Fibroblast of lung (primary cell): ENCODE measurements at regions not wholly inside any gene's neighbourhood (a gene's known extent, or its start where the extent isn't known, plus 50 kb on each side); places are given as distances from the start of the nearest gene placed in this dataset.

Source experiments
- DNase-seq, 2 donors: peaks; one replicate each; pipeline versions ENCODE4 v3.0.0 to v3.0.0-alpha.2; 2010; ENCODE audit warnings: low read depth in 2 of 2
- H2AFZ ChIP-seq: 2 replicates; pipeline ENCODE4 v1.5.1; 2012; ENCODE audit warnings: low read length, control low read depth, inconsistent platforms
- H3K27ac ChIP-seq: 2 replicates; pipeline ENCODE4 v1.5.1; 2011; ENCODE audit warnings: low read length, control low read depth; ENCODE audit not compliant: insufficient read depth
- H3K27me3 ChIP-seq: 2 replicates; pipeline ENCODE4 v1.5.1; 2011; ENCODE audit warnings: mild to moderate bottlenecking, low read length; ENCODE audit not compliant: control insufficient read depth, insufficient read depth
- H3K36me3 ChIP-seq: 2 replicates; pipeline ENCODE4 v1.5.1; 2011; ENCODE audit warnings: low read length; ENCODE audit not compliant: control insufficient read depth, insufficient read depth
- H3K4me1 ChIP-seq: 2 replicates; pipeline ENCODE4 v1.5.1; 2011; ENCODE audit warnings: low read length; ENCODE audit not compliant: control insufficient read depth, insufficient read depth; ENCODE audit errors: extremely low read depth
- H3K4me2 ChIP-seq: 2 replicates; pipeline ENCODE4 v1.5.1; 2011; ENCODE audit warnings: low read length, control low read depth; ENCODE audit not compliant: insufficient read depth; ENCODE audit errors: extremely low read depth
- H3K4me3 ChIP-seq, 4 experiments: fragments of 200-600 bp in 1 of 4; sonication (generic) in 1 of 4; replicated peaks in 1 of 4; 2 replicates each; pipeline ENCODE4 v1.5.1; 2011 to 2016; ENCODE audit warnings: low read length in 4 of 4, low read depth in 3 of 4, mild to moderate bottlenecking in 3 of 4, control low read depth in 2 of 4, inconsistent platforms in 1 of 4, mixed read lengths in 1 of 4; ENCODE audit not compliant: insufficient read depth in 1 of 4; ENCODE audit errors: control extremely low read depth in 1 of 4
- H3K79me2 ChIP-seq: 2 replicates; pipeline ENCODE4 v1.5.1; 2012; ENCODE audit warnings: mild to moderate bottlenecking, low read length, inconsistent platforms; ENCODE audit not compliant: control insufficient read depth, insufficient read depth
- H3K9ac ChIP-seq: 2 replicates; pipeline ENCODE4 v1.5.1; 2011; ENCODE audit warnings: mild to moderate bottlenecking, low read length, control low read depth; ENCODE audit not compliant: insufficient read depth
- H3K9me3 ChIP-seq: 2 replicates; pipeline ENCODE4 v1.5.1; 2012; ENCODE audit warnings: low read depth, low read length; ENCODE audit not compliant: control insufficient read depth, insufficient read depth
- H4K20me1 ChIP-seq: 2 replicates; pipeline ENCODE4 v1.5.1; 2011; ENCODE audit warnings: low read length; ENCODE audit not compliant: control insufficient read depth, insufficient read depth; ENCODE audit errors: extremely low read depth
- EZH2 ChIP-seq: IDR thresholded peaks from 2 replicates; pipeline ENCODE4 v1.5.1; 2012; ENCODE audit warnings: low read length, control low read depth, mild to moderate bottlenecking; ENCODE audit errors: missing control alignments
- TF ChIP-seq, protein P1 (sequence below), 2 donors: IDR thresholded peaks in 1 of 2; conservative IDR thresholded peaks in 1 of 2; 1 replicate in 1 of 2; 2 replicates in 1 of 2; pipeline ENCODE4 v1.5.1; 2011 to 2012; ENCODE audit warnings: low read length in 2 of 2, control low read depth in 1 of 2, inconsistent platforms in 1 of 2, low read depth in 1 of 2, mild to moderate bottlenecking in 1 of 2

DNA sequence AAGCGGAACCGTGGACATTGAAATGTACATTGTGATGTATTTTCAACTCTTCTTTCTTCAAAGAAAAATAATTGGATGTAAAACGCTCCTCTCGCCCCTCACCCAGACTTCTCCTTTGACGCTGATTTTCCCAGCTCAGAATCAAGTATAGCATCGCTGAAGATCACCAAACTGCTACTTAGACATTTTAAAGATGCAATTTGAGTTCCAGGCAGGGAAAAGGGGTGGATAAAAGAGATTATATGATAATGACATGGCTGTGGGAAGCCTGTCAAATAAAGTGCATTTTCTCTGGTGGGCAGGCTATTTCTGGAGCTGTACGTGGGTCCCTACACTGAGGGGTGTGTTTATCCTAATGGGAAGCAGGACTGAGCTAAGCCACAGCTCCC is 240.4 kb downstream of the CDC5L start:
- peaks cover 4% of the 10 kb centered on the region for H3K27me3 ChIP-seq
- no peaks in the 10 kb centered on the region for H3K79me2 ChIP-seq
- no peaks in the 10 kb centered on the region for H4K20me1 ChIP-seq
- no peak overlapping the region for H3K27ac ChIP-seq
- H3K4me1 ChIP-seq: no peaks in the 10 kb centered on the region
- H3K4me3 ChIP-seq: no peak overlapping the region
- no peaks in the 10 kb centered on the region for H3K9me3 ChIP-seq
- no peaks in the 10 kb centered on the region for H3K36me3 ChIP-seq
- H3K9ac ChIP-seq: no peak overlapping the region
- DNase-seq: no peak
- H3K4me2 ChIP-seq: no peak overlapping the region
- H2AFZ ChIP-seq: no peak overlapping the region
- no peak for TF ChIP-seq EZH2
- TF ChIP-seq, protein P1, sequence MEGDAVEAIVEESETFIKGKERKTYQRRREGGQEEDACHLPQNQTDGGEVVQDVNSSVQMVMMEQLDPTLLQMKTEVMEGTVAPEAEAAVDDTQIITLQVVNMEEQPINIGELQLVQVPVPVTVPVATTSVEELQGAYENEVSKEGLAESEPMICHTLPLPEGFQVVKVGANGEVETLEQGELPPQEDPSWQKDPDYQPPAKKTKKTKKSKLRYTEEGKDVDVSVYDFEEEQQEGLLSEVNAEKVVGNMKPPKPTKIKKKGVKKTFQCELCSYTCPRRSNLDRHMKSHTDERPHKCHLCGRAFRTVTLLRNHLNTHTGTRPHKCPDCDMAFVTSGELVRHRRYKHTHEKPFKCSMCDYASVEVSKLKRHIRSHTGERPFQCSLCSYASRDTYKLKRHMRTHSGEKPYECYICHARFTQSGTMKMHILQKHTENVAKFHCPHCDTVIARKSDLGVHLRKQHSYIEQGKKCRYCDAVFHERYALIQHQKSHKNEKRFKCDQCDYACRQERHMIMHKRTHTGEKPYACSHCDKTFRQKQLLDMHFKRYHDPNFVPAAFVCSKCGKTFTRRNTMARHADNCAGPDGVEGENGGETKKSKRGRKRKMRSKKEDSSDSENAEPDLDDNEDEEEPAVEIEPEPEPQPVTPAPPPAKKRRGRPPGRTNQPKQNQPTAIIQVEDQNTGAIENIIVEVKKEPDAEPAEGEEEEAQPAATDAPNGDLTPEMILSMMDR (conservative IDR thresholded peaks at IDR 0.05 in 1 of 2, IDR thresholded peaks at IDR 0.05 in 1 of 2; ENCODE audit: low read depth in 1 of 2, low read length in 2 of 2): no peak

DNA sequence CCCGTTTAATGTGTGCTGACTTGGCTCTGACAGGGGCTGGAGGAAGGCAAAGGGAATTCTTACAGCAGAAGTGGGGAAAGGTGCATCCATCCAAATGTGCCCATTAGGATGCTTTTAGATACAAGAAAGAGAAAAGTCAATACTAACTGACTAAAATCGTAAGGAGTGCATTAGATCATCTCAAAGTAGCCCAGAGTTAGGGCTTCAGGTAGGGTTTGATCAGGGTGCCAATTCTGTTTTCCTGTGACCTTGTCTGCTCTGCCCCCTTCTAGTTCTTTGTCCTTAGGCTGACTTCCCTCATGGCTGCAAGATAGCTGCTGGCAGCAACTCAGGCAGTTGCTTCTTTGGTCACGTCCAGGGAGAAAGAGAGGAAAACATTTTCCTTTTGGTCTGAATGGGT is 240.8 kb downstream of the CDC5L start:
- no peaks in the 10 kb centered on the region for H3K36me3 ChIP-seq
- H4K20me1 ChIP-seq: no peaks in the 10 kb centered on the region
- H2AFZ ChIP-seq: no peak overlapping the region
- H3K4me3 ChIP-seq: no peak overlapping the region
- no peak overlapping the region for H3K9ac ChIP-seq
- H3K27ac ChIP-seq: no peak overlapping the region
- TF ChIP-seq EZH2: no peak
- TF ChIP-seq, protein P1 (conservative IDR thresholded peaks at IDR 0.05 in 1 of 2, IDR thresholded peaks at IDR 0.05 in 1 of 2; ENCODE audit: low read depth in 1 of 2, low read length in 2 of 2): no peak
- DNase-seq: no peak
- H3K9me3 ChIP-seq: no peaks in the 10 kb centered on the region
- H3K4me1 ChIP-seq: no peaks in the 10 kb centered on the region
- H3K79me2 ChIP-seq: no peaks in the 10 kb centered on the region
- peaks cover 4% of the 10 kb centered on the region for H3K27me3 ChIP-seq
- H3K4me2 ChIP-seq: no peak overlapping the region

DNA sequence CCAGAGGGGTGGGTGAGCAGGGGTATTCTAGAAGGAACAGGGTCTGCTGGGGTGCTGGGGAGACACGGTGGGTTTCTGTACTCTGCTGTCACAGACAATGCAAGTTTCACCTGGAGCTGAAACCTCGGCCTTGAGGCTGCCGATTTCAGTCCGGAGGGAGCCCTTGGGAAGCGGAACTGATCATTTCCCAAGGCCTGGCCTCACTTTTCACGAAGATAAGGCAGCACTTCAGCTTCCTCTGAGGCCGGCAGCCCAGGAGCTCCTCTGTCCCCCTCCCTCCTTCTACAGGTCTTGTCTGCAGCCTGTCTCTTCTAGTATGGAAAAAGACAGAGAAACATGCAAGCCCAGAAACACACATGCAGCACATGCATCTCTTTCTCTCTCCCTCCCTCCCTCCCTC is 242.1 kb downstream of the CDC5L start:
- H4K20me1 ChIP-seq: no peaks in the 10 kb centered on the region
- TF ChIP-seq EZH2: no peak
- TF ChIP-seq, protein P1 (conservative IDR thresholded peaks at IDR 0.05 in 1 of 2, IDR thresholded peaks at IDR 0.05 in 1 of 2; ENCODE audit: low read depth in 1 of 2, low read length in 2 of 2): no peak
- H3K27ac ChIP-seq: no peak overlapping the region
- no peak overlapping the region for H3K4me2 ChIP-seq
- no peaks in the 10 kb centered on the region for H3K79me2 ChIP-seq
- no peaks in the 10 kb centered on the region for H3K4me1 ChIP-seq
- H2AFZ ChIP-seq: no peak overlapping the region
- H3K4me3 ChIP-seq: no peak overlapping the region
- H3K36me3 ChIP-seq: no peaks in the 10 kb centered on the region
- H3K9ac ChIP-seq: no peak overlapping the region
- no peak for DNase-seq
- H3K9me3 ChIP-seq: no peaks in the 10 kb centered on the region
- H3K27me3 ChIP-seq: peaks cover 4% of the 10 kb centered on the region
